Activated CD4-positive, alpha-beta T cell treated with anti-CD3 and anti-CD28 coated beads, Interleukin-2, amount 10 ng/mL, durations not matched to agents 7 days and 5 days (primary cell): ENCODE measurements at regions not wholly inside any gene's neighbourhood (a gene's known extent, or its start where the extent isn't known, plus 50 kb on each side); places are given as distances from the start of the nearest gene placed in this dataset.

ENCODE experiments used
- CTCF ChIA-PET: fragments of 350-600 bp; sonication (Branson Sonifier 250); formaldehyde crosslinking; loops from one replicate; lab custom pipeline; 2021; ENCODE audit warnings: antibody characterized with exemption; lab: Charles Lee
- POLR2A ChIA-PET: fragments of 350-600 bp; sonication (Branson Sonifier 250); formaldehyde crosslinking; loops from one replicate; lab custom pipeline; 2021; ENCODE audit warnings: antibody characterized with exemption; lab: Charles Lee
- DNase-seq: peaks from one replicate; pipeline ENCODE4 v3.0.0-alpha.2; 2020
- H3K27ac Mint-ChIP-seq: one replicate; pipeline ENCODE4 v1.8.0; 2021; ENCODE audit warnings: mild to moderate bottlenecking, moderate library complexity, mixed read lengths
- H3K27me3 Mint-ChIP-seq: one replicate; pipeline ENCODE4 v1.8.0; 2021; ENCODE audit warnings: mixed read lengths
- H3K36me3 Mint-ChIP-seq: one replicate; pipeline ENCODE4 v1.8.0; 2021; ENCODE audit warnings: low read depth, mixed read lengths
- H3K4me1 Mint-ChIP-seq: one replicate; pipeline ENCODE4 v1.8.0; 2021; ENCODE audit warnings: mixed read lengths
- H3K4me3 Mint-ChIP-seq: one replicate; pipeline ENCODE4 v1.8.0; 2021; ENCODE audit warnings: mild to moderate bottlenecking, moderate library complexity, mixed read lengths
- H3K9me3 Mint-ChIP-seq: one replicate; pipeline ENCODE4 v1.8.0; 2021; ENCODE audit warnings: mixed read lengths

DNA sequence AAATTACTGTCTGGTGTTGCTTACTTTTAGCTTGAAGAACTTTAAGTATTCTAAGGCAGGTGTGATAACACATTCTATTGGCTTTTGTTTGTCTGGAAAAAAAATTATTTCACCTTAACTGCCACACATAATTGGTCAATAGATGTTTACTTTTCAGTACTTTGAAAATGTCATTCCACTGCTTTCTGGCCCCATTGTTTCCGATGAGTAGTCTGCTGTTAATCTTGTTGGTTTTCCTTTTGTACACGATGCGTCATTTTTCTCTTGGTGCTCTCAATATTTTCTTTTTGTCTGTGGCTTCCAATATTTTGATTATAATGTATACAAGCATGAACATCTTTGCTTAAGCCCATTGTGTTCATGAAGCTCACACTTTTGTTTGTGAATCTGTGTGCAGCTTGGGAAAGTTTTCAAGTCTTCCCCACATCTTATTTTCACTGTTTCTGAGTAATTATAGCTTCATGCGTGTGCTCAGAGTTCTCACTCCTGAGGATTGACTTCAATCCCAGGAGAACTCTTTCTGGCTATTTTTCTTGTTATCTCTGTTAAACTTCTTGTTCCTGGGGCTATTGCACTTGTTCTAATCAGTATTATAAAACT, 664.7 kb downstream of the IGSF11 start:
- Mint-ChIP-seq H3K27me3 (no peaks in the 10 kb centered on the region), H3K4me1 (no peaks in the 10 kb centered on the region)
- CTCF ChIA-PET: no interaction called here

GRCh38 chr3:118380576-118380975, 654.1 kb downstream of the IGSF11 start:
- no peaks in the 10 kb centered on the region for H3K27me3 Mint-ChIP-seq
- no peak overlapping the region for H3K4me3 Mint-ChIP-seq
- H3K27ac Mint-ChIP-seq: no peak overlapping the region
- ChIA-PET POLR2A (no interaction called here), CTCF (no interaction called here)
- no peaks in the 10 kb centered on the region for H3K4me1 Mint-ChIP-seq
- no peak for DNase-seq
- no peaks in the 10 kb centered on the region for H3K9me3 Mint-ChIP-seq
- no peaks in the 10 kb centered on the region for H3K36me3 Mint-ChIP-seq

More for the DNA sequence above, 664.7 kb downstream of the IGSF11 start:
- Mint-ChIP-seq H3K9me3 (peaks cover 11% of the 10 kb centered on the region), H3K36me3 (no peaks in the 10 kb centered on the region), H3K27ac (no peak overlapping the region), H3K4me3 (no peak overlapping the region)
- no peak for DNase-seq
- POLR2A ChIA-PET: no interaction called here

DNA sequence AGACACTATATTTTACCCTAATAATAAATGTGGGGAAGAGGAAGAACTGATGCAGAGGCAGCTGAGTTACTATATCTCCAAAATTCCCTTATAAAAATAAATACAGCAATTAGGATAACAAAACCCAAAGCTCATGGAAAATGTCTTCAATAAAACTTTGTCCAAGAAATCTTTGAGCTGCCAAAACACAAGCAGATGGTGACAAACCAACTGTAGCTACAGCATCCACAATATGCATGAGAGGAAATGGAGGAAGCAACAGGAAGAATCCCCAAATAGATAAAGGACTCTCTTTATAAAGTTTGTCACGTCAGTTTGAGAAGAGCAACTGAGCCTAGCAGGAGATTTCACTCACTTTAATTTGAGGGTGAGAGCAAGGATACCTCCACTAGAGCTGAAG, 638.2 kb downstream of the IGSF11 start:
- H3K4me3 Mint-ChIP-seq: no peak overlapping the region
- ChIA-PET POLR2A (no interaction called here), CTCF (no interaction called here)
- no peaks in the 10 kb centered on the region for H3K4me1 Mint-ChIP-seq
- H3K9me3 Mint-ChIP-seq: no peaks in the 10 kb centered on the region
- H3K27me3 Mint-ChIP-seq: no peaks in the 10 kb centered on the region
- no peak overlapping the region for H3K27ac Mint-ChIP-seq
- DNase-seq: no peak
- no peaks in the 10 kb centered on the region for H3K36me3 Mint-ChIP-seq

GRCh38 chr3:118400086-118400485, 634.6 kb downstream of the IGSF11 start:
- H3K36me3 Mint-ChIP-seq: no peaks in the 10 kb centered on the region
- H3K9me3 Mint-ChIP-seq: no peaks in the 10 kb centered on the region
- no peak for DNase-seq
- ChIA-PET POLR2A (no interaction called here), CTCF (no interaction called here)
- no peaks in the 10 kb centered on the region for H3K27me3 Mint-ChIP-seq
- no peaks in the 10 kb centered on the region for H3K4me1 Mint-ChIP-seq
- no peak overlapping the region for H3K27ac Mint-ChIP-seq
- no peak overlapping the region for H3K4me3 Mint-ChIP-seq

DNA sequence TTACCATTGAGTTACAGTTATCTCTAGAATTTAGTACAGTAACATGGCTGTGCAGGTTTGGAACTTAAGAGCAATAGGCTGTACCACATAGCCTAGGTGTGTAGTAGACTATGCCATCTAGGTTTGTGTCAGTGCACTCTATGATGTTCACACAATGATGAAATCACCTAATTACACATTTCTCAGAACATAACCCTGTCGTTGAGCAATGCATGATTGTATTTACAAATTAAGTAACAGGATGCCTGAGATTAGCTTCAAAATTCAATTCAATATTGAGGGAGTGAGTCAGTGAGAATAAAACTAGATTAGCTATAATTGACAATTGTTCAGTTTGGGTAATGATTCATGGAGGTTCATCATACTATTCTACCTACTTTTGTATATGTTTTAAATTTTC, 633.8 kb downstream of the IGSF11 start:
- Mint-ChIP-seq H3K4me3 (no peak overlapping the region), H3K36me3 (no peaks in the 10 kb centered on the region), H3K9me3 (no peaks in the 10 kb centered on the region), H3K27me3 (no peaks in the 10 kb centered on the region), H3K27ac (no peak overlapping the region), H3K4me1 (no peaks in the 10 kb centered on the region)
- no peak for DNase-seq
- POLR2A ChIA-PET: no interaction called here
- CTCF ChIA-PET: no interaction called here

GRCh38 chr3:118401887-118402286, 632.8 kb downstream of the IGSF11 start:
- ChIA-PET CTCF (no interaction called here), POLR2A (no interaction called here)
- H3K4me1 Mint-ChIP-seq: no peaks in the 10 kb centered on the region
- H3K27me3 Mint-ChIP-seq: no peaks in the 10 kb centered on the region
- DNase-seq: no peak
- H3K27ac Mint-ChIP-seq: no peak overlapping the region
- H3K36me3 Mint-ChIP-seq: no peaks in the 10 kb centered on the region
- H3K9me3 Mint-ChIP-seq: no peaks in the 10 kb centered on the region
- H3K4me3 Mint-ChIP-seq: no peak overlapping the region

GRCh38 chr3:118402971-118403370, 631.7 kb downstream of the IGSF11 start:
- Mint-ChIP-seq H3K9me3 (no peaks in the 10 kb centered on the region), H3K4me1 (no peaks in the 10 kb centered on the region), H3K36me3 (no peaks in the 10 kb centered on the region), H3K27ac (no peak overlapping the region), H3K4me3 (no peak overlapping the region), H3K27me3 (no peaks in the 10 kb centered on the region)
- CTCF ChIA-PET: no interaction called here
- no peak for DNase-seq
- POLR2A ChIA-PET: no interaction called here

- Mint-ChIP-seq H3K4me3 (no peak overlapping the region), H3K27ac (no peak overlapping the region), H3K27me3 (no peaks in the 10 kb centered on the region), H3K4me1 (no peaks in the 10 kb centered on the region), H3K9me3 (peaks cover 2% of the 10 kb centered on the region), H3K36me3 (no peaks in the 10 kb centered on the region)
- no peak for DNase-seq
- ChIA-PET CTCF (no interaction called here), POLR2A (no interaction called here)
Measured at GRCh38 chr3:118406562-118406961, 628.1 kb downstream of the IGSF11 start.

DNA sequence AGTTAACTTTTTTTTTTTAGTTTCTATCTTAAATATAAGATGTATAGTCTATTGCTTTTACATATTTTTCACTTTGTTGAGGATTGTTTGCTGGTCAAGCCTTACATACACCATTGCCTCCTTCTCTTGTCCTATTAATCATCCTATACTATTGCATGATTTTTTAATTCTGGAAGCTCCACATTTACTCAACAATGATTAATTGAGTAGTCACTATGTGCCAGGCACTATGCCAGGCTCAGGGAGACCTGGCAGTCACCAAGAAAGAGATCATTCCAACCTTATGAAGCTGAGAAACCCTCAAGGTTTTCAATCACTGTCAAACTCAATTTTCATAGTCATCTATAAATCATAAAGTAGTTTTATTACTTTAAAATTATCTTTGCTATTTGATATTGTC, 626.2 kb downstream of the IGSF11 start:
- POLR2A ChIA-PET: no interaction called here
- no peaks in the 10 kb centered on the region for H3K4me1 Mint-ChIP-seq
- CTCF ChIA-PET: no interaction called here

GRCh38 chr3:118412503-118412902, 622.1 kb downstream of the IGSF11 start:
- CTCF ChIA-PET: interaction anchor here (1.5 kb wide), 1 partner anchor 9 kb away, joined by 3 read pairs; no protein-coding TSS in a partner anchor
- no peaks in the 10 kb centered on the region for H3K27me3 Mint-ChIP-seq
- POLR2A ChIA-PET: no interaction called here
- H3K9me3 Mint-ChIP-seq: peaks cover 5% of the 10 kb centered on the region
- H3K4me3 Mint-ChIP-seq: no peak overlapping the region
- no peak overlapping the region for H3K27ac Mint-ChIP-seq
- DNase-seq: no peak
- no peaks in the 10 kb centered on the region for H3K36me3 Mint-ChIP-seq
- no peaks in the 10 kb centered on the region for H3K4me1 Mint-ChIP-seq

More for the DNA sequence above, 626.2 kb downstream of the IGSF11 start:
- Mint-ChIP-seq H3K27me3 (no peaks in the 10 kb centered on the region), H3K4me3 (no peak overlapping the region), H3K27ac (no peak overlapping the region), H3K36me3 (no peaks in the 10 kb centered on the region), H3K9me3 (peaks cover 5% of the 10 kb centered on the region)
- DNase-seq: no peak

GRCh38 chr3:118425272-118425837, 609.3 kb downstream of the IGSF11 start:
- no peaks in the 10 kb centered on the region for H3K36me3 Mint-ChIP-seq
- H3K4me3 Mint-ChIP-seq: no peak overlapping the region
- H3K4me1 Mint-ChIP-seq: no peaks in the 10 kb centered on the region
- no peak overlapping the region for H3K27ac Mint-ChIP-seq
- CTCF ChIA-PET: no interaction called here
- peaks cover 3% of the 10 kb centered on the region for H3K9me3 Mint-ChIP-seq
- no peak for DNase-seq
- no peaks in the 10 kb centered on the region for H3K27me3 Mint-ChIP-seq
- POLR2A ChIA-PET: no interaction called here

GRCh38 chr3:118433825-118434224, 600.8 kb downstream of the IGSF11 start:
- H3K9me3 Mint-ChIP-seq: no peaks in the 10 kb centered on the region
- no peaks in the 10 kb centered on the region for H3K4me1 Mint-ChIP-seq
- ChIA-PET POLR2A (no interaction called here), CTCF (no interaction called here)
- DNase-seq: no peak
- H3K27me3 Mint-ChIP-seq: no peaks in the 10 kb centered on the region
- no peak overlapping the region for H3K4me3 Mint-ChIP-seq
- no peaks in the 10 kb centered on the region for H3K36me3 Mint-ChIP-seq
- H3K27ac Mint-ChIP-seq: no peak overlapping the region

GRCh38 chr3:118435851-118436350, 598.7 kb downstream of the IGSF11 start:
- Mint-ChIP-seq H3K9me3 (no peaks in the 10 kb centered on the region), H3K4me1 (no peaks in the 10 kb centered on the region), H3K27ac (no peak overlapping the region), H3K27me3 (no peaks in the 10 kb centered on the region), H3K36me3 (no peaks in the 10 kb centered on the region), H3K4me3 (no peak overlapping the region)
- DNase-seq: no peak
- ChIA-PET CTCF (no interaction called here), POLR2A (no interaction called here)
